ENCODE measurements at regions not wholly inside any gene's neighbourhood (a gene's known extent, or its start where the extent isn't known, plus 50 kb on each side); places are given as distances from the start of the nearest gene placed in this dataset.
"Not testable (repeated sequence)": the region's sequence is repeated elsewhere in the genome, so short reads cannot be mapped to it uniquely, and the experiment has no call there.

- FAIRE-seq (no peak), DNase-seq (ENCODE audit: extremely low spot score, insufficient read length, low read depth) (no peak)
Observed at GRCh38 chr16:62277942-62278341, 241.7 kb upstream of the CDH8 start.

DNA sequence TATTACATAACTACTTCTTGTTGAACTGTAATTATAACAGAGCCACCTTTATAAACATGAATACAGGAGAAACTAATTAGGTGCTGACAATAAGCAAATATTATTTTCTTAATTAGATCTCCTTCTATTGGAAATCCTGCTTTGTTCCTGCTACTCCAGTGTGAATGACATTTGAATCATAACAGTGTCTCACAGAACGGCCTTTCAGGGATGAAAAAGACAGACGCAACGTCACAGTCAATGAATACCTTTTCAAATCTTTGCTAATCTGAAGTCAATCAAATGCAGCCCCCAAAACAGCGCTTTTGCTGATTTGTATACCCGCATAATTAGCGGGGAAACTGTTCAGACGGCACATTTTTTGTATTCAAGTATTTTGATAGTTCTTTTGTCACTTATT lies 240.4 kb upstream of the CDH8 start:
- DNase-seq (ENCODE audit: extremely low spot score, insufficient read length, low read depth), result no peak
- FAIRE-seq, result no peak

DNA sequence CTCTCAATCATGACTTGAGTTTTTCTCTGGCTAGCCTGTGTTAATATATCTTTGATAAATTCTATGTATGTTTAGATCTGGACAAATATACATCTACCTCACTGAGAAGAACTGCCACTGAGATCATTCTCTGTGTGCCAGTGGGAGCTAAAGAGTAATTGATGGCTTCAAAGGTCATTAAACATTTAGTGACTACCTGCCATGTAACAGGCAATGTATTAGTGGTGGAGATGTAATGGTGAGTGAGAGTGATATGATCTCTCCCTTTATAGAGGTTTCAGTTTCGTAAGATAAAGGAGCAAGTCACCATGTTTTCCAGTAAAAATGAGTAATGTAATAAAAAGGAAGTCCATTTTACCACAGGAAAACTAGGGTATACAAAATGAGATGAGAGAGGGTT lies 235.8 kb upstream of the CDH8 start:
- FAIRE-seq, result no peak
- DNase-seq (ENCODE audit: extremely low spot score, insufficient read length, low read depth), result no peak

- no peak for DNase-seq (ENCODE audit: extremely low spot score, insufficient read length, low read depth)
- FAIRE-seq, result no peak
Observed at GRCh38 chr16:62261760-62262159, 225.5 kb upstream of the CDH8 start.

DNA sequence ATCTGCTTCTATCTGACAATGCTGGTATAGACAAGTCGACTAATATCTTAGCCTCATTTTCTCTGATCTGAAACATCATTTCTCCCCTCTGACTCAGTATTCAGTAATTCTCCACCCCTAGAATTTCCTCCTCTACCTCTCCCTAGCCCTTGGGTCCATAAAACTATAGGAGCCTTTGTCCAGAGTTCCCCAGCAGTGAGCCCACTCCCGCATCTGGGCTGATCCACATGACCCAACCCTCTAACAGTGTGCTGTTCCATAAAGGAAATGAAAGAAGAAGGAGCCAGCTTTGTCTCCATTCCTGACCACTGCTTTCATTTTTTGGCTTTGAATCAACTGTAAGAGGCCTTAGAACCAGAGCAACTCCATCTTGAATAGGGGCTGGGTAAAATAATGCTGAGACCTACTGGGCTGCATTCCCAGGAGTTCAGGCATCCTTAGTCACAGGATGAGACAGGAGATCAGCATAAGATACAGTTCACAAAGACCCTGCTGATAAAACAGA lies 222.7 kb upstream of the CDH8 start:
- not testable (repeated sequence) for DNase-seq (ENCODE audit: extremely low spot score, insufficient read length, low read depth); FAIRE-seq

DNA sequence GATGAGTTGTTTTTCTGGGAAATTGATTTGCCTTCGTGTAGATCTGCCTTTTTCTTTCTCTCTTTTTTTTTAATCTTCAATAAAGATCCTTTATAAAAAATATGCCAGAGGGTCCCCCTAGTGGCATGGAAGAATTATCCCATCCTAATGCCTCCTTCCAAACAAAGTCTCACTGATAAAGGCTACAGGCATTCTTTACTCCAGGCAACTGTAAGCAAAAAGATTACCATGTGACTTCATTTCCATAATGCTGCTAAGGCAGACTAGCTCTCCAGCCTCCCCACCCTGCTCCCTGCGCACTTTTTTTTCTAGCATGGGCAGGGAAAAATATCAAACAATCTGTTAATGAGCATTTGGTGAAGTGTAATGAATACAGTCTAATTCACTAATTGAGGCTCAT lies 220.2 kb upstream of the CDH8 start:
- no peak for DNase-seq (ENCODE audit: extremely low spot score, insufficient read length, low read depth)
- no peak for FAIRE-seq

DNA sequence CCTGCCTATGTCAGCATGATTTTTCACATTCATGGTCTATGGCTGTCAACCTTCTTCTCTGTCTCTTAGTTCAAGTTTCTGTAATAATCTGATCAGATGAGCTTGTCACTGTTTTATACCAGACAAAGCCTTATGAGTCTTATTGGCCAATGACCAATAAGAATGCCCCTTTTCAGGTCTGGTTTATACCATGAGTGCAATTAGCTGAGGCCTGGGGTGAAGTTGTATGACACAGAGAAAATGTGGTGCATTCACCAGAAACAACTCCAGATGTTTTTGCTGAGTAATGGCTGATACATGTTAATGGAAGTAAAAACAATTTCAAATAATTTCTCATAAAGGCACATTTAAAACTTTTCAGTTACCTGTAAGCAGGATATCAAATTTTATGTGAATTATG lies 218.6 kb upstream of the CDH8 start:
- FAIRE-seq, result no peak

GRCh38 chr16:62254372-62254771 lies 218.1 kb upstream of the CDH8 start:
- DNase-seq (ENCODE audit: extremely low spot score, insufficient read length, low read depth) (no peak), FAIRE-seq (no peak)

More for the DNA sequence above, 218.6 kb upstream of the CDH8 start:
- no peak for DNase-seq (ENCODE audit: extremely low spot score, insufficient read length, low read depth)

GRCh38 chr16:62253966-62254365 lies 217.7 kb upstream of the CDH8 start:
- DNase-seq (ENCODE audit: extremely low spot score, insufficient read length, low read depth) (no peak), FAIRE-seq (no peak)

DNA sequence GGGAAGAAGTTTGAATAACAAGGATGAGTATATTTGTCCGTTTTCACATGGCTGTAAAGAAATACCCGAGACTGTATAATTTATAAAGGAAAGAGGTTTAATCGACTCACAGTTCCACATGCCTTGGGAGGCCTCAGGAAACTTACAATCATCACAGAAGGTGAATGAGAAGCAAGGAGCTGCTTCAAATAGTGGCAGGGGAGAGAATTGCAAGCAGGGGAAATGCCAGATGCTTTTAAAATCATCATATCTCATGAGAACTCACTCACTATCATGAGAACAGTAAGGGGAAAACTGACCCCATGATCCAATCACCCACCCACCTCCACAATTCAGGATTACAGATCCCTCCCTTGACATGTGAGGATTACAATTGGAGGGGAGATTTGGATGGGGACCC lies 212.8 kb upstream of the CDH8 start:
- no peak for FAIRE-seq

GRCh38 chr16:62240722-62241121 lies 204.5 kb upstream of the CDH8 start:
- DNase-seq (ENCODE audit: extremely low spot score, insufficient read length, low read depth), result no peak

More for the DNA sequence above, 212.8 kb upstream of the CDH8 start:
- no peak for DNase-seq (ENCODE audit: extremely low spot score, insufficient read length, low read depth)

DNA sequence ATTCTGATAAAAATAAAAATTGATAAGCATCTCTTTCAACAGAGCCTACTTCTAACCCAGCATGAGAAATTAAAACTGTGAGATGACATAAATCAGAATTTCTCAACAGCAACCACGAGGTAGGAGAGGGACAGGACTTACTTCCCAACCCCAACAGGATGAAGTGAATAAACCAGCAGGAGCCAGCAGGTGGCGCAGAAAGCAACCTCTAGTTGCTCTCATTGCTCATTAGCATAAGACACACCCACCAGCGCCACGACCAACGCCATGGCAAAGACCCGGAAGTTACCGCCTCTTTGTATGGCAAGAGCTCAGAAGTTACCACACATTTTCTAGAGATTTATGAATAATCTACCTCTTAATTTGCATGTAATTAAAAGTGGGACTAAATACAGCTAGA lies 189.4 kb upstream of the CDH8 start:
- FAIRE-seq (no peak), DNase-seq (ENCODE audit: extremely low spot score, insufficient read length, low read depth) (no peak)

More at GRCh38 chr16:62240722-62241121, 204.5 kb upstream of the CDH8 start:
- FAIRE-seq, result no peak

DNA sequence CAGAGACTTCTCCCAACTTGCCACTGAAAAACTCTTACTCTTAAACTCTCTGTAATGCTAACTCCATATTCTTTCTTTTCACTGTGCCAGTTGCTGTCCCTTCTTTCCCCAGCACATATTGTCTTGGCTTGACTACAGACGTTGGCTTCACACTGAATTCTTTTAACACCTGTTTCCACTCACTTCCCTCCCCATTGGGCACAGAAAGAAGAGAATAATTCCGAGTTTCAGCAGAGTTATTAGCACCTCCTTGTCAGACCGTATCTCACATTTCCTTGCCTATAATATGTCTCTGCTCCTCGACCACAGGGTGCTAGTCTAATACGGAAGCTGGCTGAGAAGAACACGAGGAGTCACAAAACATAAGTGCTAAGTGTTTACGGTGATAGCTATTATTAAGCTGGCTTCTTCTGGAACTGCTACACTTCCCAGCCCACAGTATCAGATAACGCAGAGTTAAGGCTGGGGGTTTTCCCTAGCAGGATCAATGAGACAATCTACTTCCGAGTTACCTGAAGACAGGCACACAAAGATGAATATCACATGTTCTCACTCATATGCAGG lies 188.5 kb upstream of the CDH8 start:
- no peak for DNase-seq (ENCODE audit: extremely low spot score, insufficient read length, low read depth)
- no peak for FAIRE-seq

DNA sequence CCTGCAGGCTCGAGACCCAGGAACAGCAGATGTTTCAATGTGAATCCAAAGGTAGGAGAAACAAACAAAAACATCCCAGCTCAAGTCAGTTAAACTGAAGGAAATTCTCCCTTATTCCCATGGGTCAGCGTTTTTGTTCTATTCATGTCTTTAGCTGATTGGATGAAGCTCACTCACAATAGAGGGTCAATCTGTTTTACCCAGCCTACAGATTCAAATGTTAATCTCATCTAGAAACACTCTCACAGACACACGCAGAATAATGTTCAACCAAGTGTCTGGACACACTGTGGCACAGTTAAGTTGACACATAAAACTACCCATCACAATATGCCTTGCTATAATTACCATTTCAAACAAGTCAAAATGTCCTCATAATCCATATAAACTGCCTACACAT lies 180.6 kb upstream of the CDH8 start:
- FAIRE-seq (no peak), DNase-seq (ENCODE audit: extremely low spot score, insufficient read length, low read depth) (no peak)

DNA sequence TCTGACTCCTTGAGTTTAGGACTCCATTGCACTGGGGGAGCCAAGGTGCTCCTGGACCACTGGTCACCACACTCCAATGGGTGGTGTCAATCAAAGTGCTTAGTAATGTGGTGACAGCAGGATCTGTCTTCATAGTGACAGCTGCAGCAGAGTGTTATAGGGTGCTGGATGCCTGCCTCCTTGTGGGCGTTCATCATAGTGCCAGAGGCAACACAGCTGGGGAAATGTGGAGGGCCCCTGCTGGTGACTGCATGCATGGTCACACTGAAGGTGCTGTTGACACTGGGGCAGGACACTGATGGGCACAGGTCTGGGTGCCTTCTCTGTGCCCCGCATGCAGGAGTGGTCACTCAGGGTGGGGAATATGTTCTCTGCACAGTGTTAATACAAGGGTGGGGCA lies 177.5 kb upstream of the CDH8 start:
- DNase-seq (ENCODE audit: extremely low spot score, insufficient read length, low read depth), result no peak
- no peak for FAIRE-seq

DNA sequence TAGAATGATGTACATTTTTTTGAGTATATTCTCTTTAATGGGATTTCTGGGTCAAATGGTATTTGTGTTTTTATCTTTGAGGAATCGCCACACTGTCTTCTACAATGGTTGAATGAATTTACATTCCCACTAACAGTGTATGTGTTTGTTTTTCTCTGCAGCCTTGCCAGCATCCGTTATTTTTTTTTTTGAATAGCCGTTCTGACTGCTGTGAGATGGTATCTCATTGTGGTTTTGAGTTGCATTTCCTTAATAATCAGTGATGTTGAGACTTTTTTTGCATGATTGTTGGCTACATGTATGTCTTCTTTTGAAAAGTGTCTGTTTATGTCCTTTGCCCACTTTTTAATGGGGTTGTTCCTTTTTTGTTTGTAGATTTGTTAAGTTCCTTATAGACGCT lies 172.7 kb upstream of the CDH8 start:
- FAIRE-seq, result no peak
- DNase-seq (ENCODE audit: extremely low spot score, insufficient read length, low read depth), result no peak

- no peak for FAIRE-seq
- DNase-seq (ENCODE audit: extremely low spot score, insufficient read length, low read depth), result no peak
Observed at GRCh38 chr16:62205459-62205858, 169.2 kb upstream of the CDH8 start.

- FAIRE-seq, result no peak
- DNase-seq (ENCODE audit: extremely low spot score, insufficient read length, low read depth), result no peak
Observed at GRCh38 chr16:62201911-62202310, 165.7 kb upstream of the CDH8 start.

- no peak for DNase-seq (ENCODE audit: extremely low spot score, insufficient read length, low read depth)
- no peak for FAIRE-seq
Observed at GRCh38 chr16:62194828-62195227, 158.6 kb upstream of the CDH8 start.

DNA sequence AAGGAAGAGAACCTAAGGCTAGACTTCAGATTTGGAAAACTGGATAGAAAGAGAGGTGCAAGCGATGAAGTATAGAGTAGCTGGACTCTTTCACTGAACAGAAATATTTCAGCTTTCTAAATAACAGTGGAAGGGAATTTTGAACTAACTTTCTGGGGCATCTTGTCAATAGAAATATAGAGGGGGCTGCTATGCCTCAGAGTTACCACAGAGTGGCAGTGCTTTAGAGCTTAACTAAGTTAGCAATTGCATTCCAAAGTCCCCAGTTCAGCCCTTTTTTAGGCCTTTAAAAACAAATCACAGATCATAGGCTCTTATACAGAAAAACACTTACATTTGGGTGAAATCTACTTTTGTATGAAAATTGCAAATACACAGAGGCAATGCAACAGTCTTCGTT lies 154.2 kb upstream of the CDH8 start:
- FAIRE-seq (no peak), DNase-seq (ENCODE audit: extremely low spot score, insufficient read length, low read depth) (no peak)

DNA sequence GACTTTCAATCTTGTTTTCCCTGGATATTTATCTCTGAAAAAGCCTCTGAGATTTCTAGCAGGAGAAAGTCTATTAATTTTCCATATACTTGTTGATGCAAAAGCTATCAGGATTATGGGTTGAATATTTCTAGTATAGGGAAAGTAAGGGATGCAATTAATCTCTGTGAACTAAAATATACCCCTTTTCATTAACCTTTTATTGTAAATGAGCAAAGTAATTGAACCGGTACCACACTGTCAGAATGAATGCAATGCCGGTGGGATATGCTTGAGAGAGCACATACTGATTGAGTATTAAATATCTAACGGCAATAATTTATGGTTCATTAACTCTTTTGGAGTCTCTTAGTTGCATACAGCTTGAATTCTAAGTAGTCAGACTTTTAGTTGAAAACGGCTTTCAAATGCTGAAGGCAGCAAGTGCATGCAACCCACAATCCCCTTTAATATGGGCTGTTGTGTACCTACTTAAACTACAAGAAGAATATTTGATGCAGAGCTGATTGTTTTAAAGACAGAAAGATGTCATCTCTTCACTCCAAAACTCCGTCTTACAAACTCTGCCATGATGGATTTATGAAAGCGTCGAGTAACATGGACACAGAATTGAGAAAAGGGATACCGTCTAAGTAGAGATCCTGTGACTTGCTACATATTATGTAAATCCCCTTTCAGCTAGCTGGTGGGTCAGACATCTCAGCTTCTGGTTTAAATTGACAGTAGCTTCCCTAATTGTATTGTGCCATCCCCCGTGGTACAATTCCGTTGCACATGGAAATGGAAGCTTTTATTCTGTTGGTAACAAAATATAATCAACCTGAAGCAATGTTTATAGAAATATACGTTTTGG lies 141.3 kb upstream of the CDH8 start:
- no peak for FAIRE-seq
- no peak for DNase-seq (ENCODE audit: extremely low spot score, insufficient read length, low read depth)

- no peak for FAIRE-seq
- no peak for DNase-seq (ENCODE audit: extremely low spot score, insufficient read length, low read depth)
Observed at GRCh38 chr16:62170642-62171041, 134.4 kb upstream of the CDH8 start.
